Loucy (cell line): ENCODE measurements at regions not wholly inside any gene's neighbourhood (a gene's known extent, or its start where the extent isn't known, plus 50 kb on each side); places are given as distances from the start of the nearest gene placed in this dataset.

ENCODE experiments used
- H2AFZ ChIP-seq: fragments of 200-600 bp; sonication (generic); 2 replicates; pipeline ENCODE4 v1.6.0; 2016; ENCODE audit warnings: antibody characterized with exemption, mild to moderate bottlenecking, low read length, moderate library complexity
- H3F3A ChIP-seq: fragments of 200-600 bp; 2 replicates; pipeline ENCODE4 v1.6.0; 2016; ENCODE audit warnings: antibody characterized with exemption, low read depth, mild to moderate bottlenecking
- H3K27me3 ChIP-seq: fragments of 200-600 bp; sonication (generic); 2 replicates; pipeline ENCODE4 v1.6.1; 2014; ENCODE audit warnings: low read length, mild to moderate bottlenecking; ENCODE audit not compliant: insufficient read depth, poor library complexity, severe bottlenecking
- H3K36me3 ChIP-seq: fragments of 200-600 bp; sonication (generic); 2 replicates; pipeline ENCODE4 v1.6.1; 2016; ENCODE audit warnings: low read length; ENCODE audit not compliant: insufficient read depth
- H3K4me1 ChIP-seq: fragments of 200-600 bp; sonication (generic); 2 replicates; pipeline ENCODE4 v1.5.1; 2014; ENCODE audit warnings: low read length, mild to moderate bottlenecking; ENCODE audit not compliant: insufficient read depth, poor library complexity, severe bottlenecking
- H3K4me2 ChIP-seq: fragments of 200-600 bp; sonication (generic); 2 replicates; pipeline ENCODE4 v1.6.0; 2014; ENCODE audit warnings: antibody characterized with exemption, low read length, low read depth, mild to moderate bottlenecking; ENCODE audit not compliant: poor library complexity, severe bottlenecking
- H3K4me3 ChIP-seq: fragments of 200-600 bp; sonication (generic); 2 replicates; pipeline ENCODE4 v1.5.1; 2014; ENCODE audit warnings: low read length, mild to moderate bottlenecking, mixed read lengths; ENCODE audit not compliant: poor library complexity, severe bottlenecking
- H3K79me2 ChIP-seq: fragments of 200-600 bp; sonication (generic); 2 replicates; pipeline ENCODE4 v1.6.1; 2014; ENCODE audit warnings: low read length; ENCODE audit not compliant: insufficient read depth
- H3K9ac ChIP-seq: fragments of 200-600 bp; sonication (generic); 2 replicates; pipeline ENCODE4 v1.6.0; 2014; ENCODE audit warnings: mild to moderate bottlenecking, low read depth, low read length, moderate library complexity; ENCODE audit not compliant: poor library complexity, severe bottlenecking
- H3K9me2 ChIP-seq: fragments of 200-600 bp; sonication (generic); replicated peaks from 2 replicates; pipeline ENCODE4 v1.6.1; 2016; ENCODE audit warnings: low read depth, low read length, mixed read lengths
- H3K9me3 ChIP-seq: fragments of 200-600 bp; sonication (generic); 2 replicates; pipeline ENCODE4 v1.6.1; 2014; ENCODE audit warnings: mild to moderate bottlenecking, antibody characterized with exemption, low read length, low read depth; ENCODE audit not compliant: insufficient read depth
- H4K20me1 ChIP-seq: fragments of 200-600 bp; sonication (generic); 2 replicates; pipeline ENCODE4 v1.6.0; 2014; ENCODE audit warnings: antibody characterized with exemption, low read length, mild to moderate bottlenecking; ENCODE audit not compliant: insufficient read depth, poor library complexity, severe bottlenecking
- CTCF ChIP-seq: fragments of 200-600 bp; sonication (generic); conservative IDR thresholded peaks from 2 replicates; pipeline ENCODE4 v1.5.1; 2014; ENCODE audit warnings: mild to moderate bottlenecking, antibody characterized with exemption, low read length
- EZH2phosphoT487 ChIP-seq: fragments of 200-600 bp; IDR thresholded peaks from 2 replicates; pipeline ENCODE4 v1.6.1; 2018; ENCODE audit warnings: antibody characterized with exemption, mild to moderate bottlenecking, moderate library complexity, borderline replicate concordance

- Histone ChIP-seq H3K9ac (no peak overlapping the region), H3K4me1 (peaks cover 14% of the 10 kb centered on the region), H3K79me2 (peaks cover 11% of the 10 kb centered on the region; the same call in 1 of the 2 replicates), H3K9me3 (no peaks in the 10 kb centered on the region), H4K20me1 (no peaks in the 10 kb centered on the region), H2AFZ (no peak overlapping the region), H3F3A (no peaks in the 10 kb centered on the region; the same call in 1 of the 2 replicates), H3K9me2 (no peaks in the 10 kb centered on the region), H3K4me3 (no peak overlapping the region), H3K36me3 (no peaks in the 10 kb centered on the region), H3K4me2 (no peak overlapping the region), H3K27me3 (no peaks in the 10 kb centered on the region)
- TF ChIP-seq CTCF (no peak), EZH2phosphoT487 (no peak)
These were observed 211.4 kb upstream of the RTL1 start for GRCh38 chr14:101114726-101115515.

- Histone ChIP-seq H3K9ac (no peak overlapping the region), H3K9me2 (no peaks in the 10 kb centered on the region), H2AFZ (no peak overlapping the region), H3K36me3 (no peaks in the 10 kb centered on the region), H3K9me3 (no peaks in the 10 kb centered on the region), H3K27me3 (no peaks in the 10 kb centered on the region), H3K4me1 (peaks cover 18% of the 10 kb centered on the region), H3F3A (no peaks in the 10 kb centered on the region; the same call in 1 of the 2 replicates), H3K4me3 (no peak overlapping the region), H3K4me2 (no peak overlapping the region), H4K20me1 (no peaks in the 10 kb centered on the region), H3K79me2 (peaks cover 14% of the 10 kb centered on the region; the same call in 1 of the 2 replicates)
- TF ChIP-seq EZH2phosphoT487, result no peak
- no peak for TF ChIP-seq CTCF
These were observed 212.1 kb upstream of the RTL1 start for GRCh38 chr14:101115652-101116051.

- Histone ChIP-seq H3F3A (no peaks in the 10 kb centered on the region; the same call in 1 of the 2 replicates), H3K79me2 (peaks cover 18% of the 10 kb centered on the region; the same call in 1 of the 2 replicates), H3K4me2 (no peak overlapping the region), H3K36me3 (no peaks in the 10 kb centered on the region), H2AFZ (no peak overlapping the region), H4K20me1 (no peaks in the 10 kb centered on the region), H3K9me2 (no peaks in the 10 kb centered on the region), H3K4me1 (peaks cover 20% of the 10 kb centered on the region), H3K4me3 (no peak overlapping the region), H3K27me3 (no peaks in the 10 kb centered on the region), H3K9ac (no peak overlapping the region), H3K9me3 (no peaks in the 10 kb centered on the region)
- TF ChIP-seq CTCF (no peak), EZH2phosphoT487 (no peak)
These were observed 212.5 kb upstream of the RTL1 start for GRCh38 chr14:101116065-101116464.
